ENCODE measurements at regions not wholly inside any gene's neighbourhood (a gene's known extent, or its start where the extent isn't known, plus 50 kb on each side); places are given as distances from the start of the nearest gene placed in this dataset.
"Not testable (repeated sequence)": the region's sequence is repeated elsewhere in the genome, so short reads cannot be mapped to it uniquely, and the experiment has no call there.

GRCh38 chr13:50481936-50482335 is 361.6 kb downstream of the DLEU7 start:
- no peak for ATAC-seq (replicated peaks)
- no peaks in the 10 kb centered on the region for H3K27me3 Mint-ChIP-seq

GRCh38 chr13:50483416-50483815 is 360.1 kb downstream of the DLEU7 start:
- no peaks in the 10 kb centered on the region for H3K4me1 Mint-ChIP-seq (ENCODE audit: low read depth in 2 of 2)
- no peak overlapping the region for H3K4me3 Mint-ChIP-seq
- no peak overlapping the region for H3K27ac Mint-ChIP-seq
- ATAC-seq (replicated peaks) (no peak), DNase-seq (no peak)
- no peaks in the 10 kb centered on the region for H3K9me3 Mint-ChIP-seq
- no peaks in the 10 kb centered on the region for H3K27me3 Mint-ChIP-seq
- H3K36me3 Mint-ChIP-seq (ENCODE audit: insufficient read depth) = no peaks in the 10 kb centered on the region

More at GRCh38 chr13:50481936-50482335, 361.6 kb downstream of the DLEU7 start:
- Mint-ChIP-seq H3K27ac (no peak overlapping the region), H3K4me1 (ENCODE audit: low read depth in 2 of 2) (no peaks in the 10 kb centered on the region), H3K36me3 (ENCODE audit: insufficient read depth) (no peaks in the 10 kb centered on the region), H3K9me3 (no peaks in the 10 kb centered on the region), H3K4me3 (no peak overlapping the region)
- DNase-seq = no peak

- H3K27me3 Mint-ChIP-seq = no peaks in the 10 kb centered on the region
- H3K4me3 Mint-ChIP-seq = no peak overlapping the region
- DNase-seq (no peak), ATAC-seq (replicated peaks) (no peak)
- H3K27ac Mint-ChIP-seq = no peak overlapping the region
- H3K9me3 Mint-ChIP-seq = no peaks in the 10 kb centered on the region
- H3K4me1 Mint-ChIP-seq (ENCODE audit: low read depth in 2 of 2) = no peaks in the 10 kb centered on the region
- no peaks in the 10 kb centered on the region for H3K36me3 Mint-ChIP-seq (ENCODE audit: insufficient read depth)
Measured at GRCh38 chr13:50484472-50485113, 358.9 kb downstream of the DLEU7 start.

- H3K27me3 Mint-ChIP-seq = no peaks in the 10 kb centered on the region
- H3K27ac Mint-ChIP-seq = peak overlapping the region in 1 of 2 donors; percentile 14
- DNase-seq = no peak
- no peaks in the 10 kb centered on the region for H3K4me1 Mint-ChIP-seq (ENCODE audit: low read depth in 2 of 2)
- H3K36me3 Mint-ChIP-seq (ENCODE audit: insufficient read depth) = no peaks in the 10 kb centered on the region
- ATAC-seq (replicated peaks) = no peak
- H3K4me3 Mint-ChIP-seq = no peak overlapping the region
- H3K9me3 Mint-ChIP-seq = no peaks in the 10 kb centered on the region
Measured at GRCh38 chr13:50485979-50486935, 357.2 kb downstream of the DLEU7 start.

GRCh38 chr13:50493683-50494082 is 349.8 kb downstream of the DLEU7 start:
- no peak overlapping the region for H3K27ac Mint-ChIP-seq
- no peaks in the 10 kb centered on the region for H3K27me3 Mint-ChIP-seq
- no peaks in the 10 kb centered on the region for H3K36me3 Mint-ChIP-seq (ENCODE audit: insufficient read depth)
- H3K4me3 Mint-ChIP-seq = no peak overlapping the region
- H3K9me3 Mint-ChIP-seq = no peaks in the 10 kb centered on the region
- no peaks in the 10 kb centered on the region for H3K4me1 Mint-ChIP-seq (ENCODE audit: low read depth in 2 of 2)
- ATAC-seq (replicated peaks) (peak; percentile 52), DNase-seq (no peak)

- ATAC-seq (replicated peaks) (no peak), DNase-seq (no peak)
- H3K27me3 Mint-ChIP-seq = no peaks in the 10 kb centered on the region
- no peak overlapping the region for H3K27ac Mint-ChIP-seq
- H3K4me3 Mint-ChIP-seq = no peak overlapping the region
- H3K9me3 Mint-ChIP-seq = no peaks in the 10 kb centered on the region
- no peaks in the 10 kb centered on the region for H3K36me3 Mint-ChIP-seq (ENCODE audit: insufficient read depth)
- H3K4me1 Mint-ChIP-seq (ENCODE audit: low read depth in 2 of 2) = no peaks in the 10 kb centered on the region
Measured at GRCh38 chr13:50494138-50494537, 349.4 kb downstream of the DLEU7 start.

- H3K27me3 Mint-ChIP-seq; H3K36me3 Mint-ChIP-seq (ENCODE audit: insufficient read depth); DNase-seq; ATAC-seq (replicated peaks); H3K27ac Mint-ChIP-seq; H3K4me1 Mint-ChIP-seq (ENCODE audit: low read depth in 2 of 2); H3K4me3 Mint-ChIP-seq; H3K9me3 Mint-ChIP-seq: not testable (repeated sequence)
Measured at GRCh38 chr13:50503212-50503611, 340.3 kb downstream of the DLEU7 start.

GRCh38 chr13:50509167-50509566 is 334.3 kb downstream of the DLEU7 start:
- H3K36me3 Mint-ChIP-seq (ENCODE audit: insufficient read depth) = no peaks in the 10 kb centered on the region
- ATAC-seq (replicated peaks) (no peak), DNase-seq (no peak)
- no peaks in the 10 kb centered on the region for H3K27me3 Mint-ChIP-seq
- no peak overlapping the region for H3K4me3 Mint-ChIP-seq
- no peaks in the 10 kb centered on the region for H3K9me3 Mint-ChIP-seq
- peaks cover 0 to 3% of the 10 kb centered on the region in 2 donors for H3K4me1 Mint-ChIP-seq (ENCODE audit: low read depth in 2 of 2)
- H3K27ac Mint-ChIP-seq = no peak overlapping the region

GRCh38 chr13:50509771-50510441 is 333.6 kb downstream of the DLEU7 start:
- Mint-ChIP-seq H3K9me3 (no peaks in the 10 kb centered on the region), H3K4me1 (ENCODE audit: low read depth in 2 of 2) (peaks cover 0 to 3% of the 10 kb centered on the region in 2 donors), H3K36me3 (ENCODE audit: insufficient read depth) (no peaks in the 10 kb centered on the region), H3K4me3 (no peak overlapping the region), H3K27me3 (no peaks in the 10 kb centered on the region), H3K27ac (no peak overlapping the region)
- DNase-seq (no peak), ATAC-seq (replicated peaks) (no peak)

- not testable (repeated sequence) for H3K27me3 Mint-ChIP-seq; H3K4me1 Mint-ChIP-seq (ENCODE audit: low read depth in 2 of 2); DNase-seq; ATAC-seq (replicated peaks); H3K9me3 Mint-ChIP-seq; H3K4me3 Mint-ChIP-seq; H3K27ac Mint-ChIP-seq; H3K36me3 Mint-ChIP-seq (ENCODE audit: insufficient read depth)
Measured at GRCh38 chr13:50510885-50511545, 332.5 kb downstream of the DLEU7 start.

GRCh38 chr13:50511877-50512341 is 331.6 kb downstream of the DLEU7 start:
- Mint-ChIP-seq H3K36me3 (ENCODE audit: insufficient read depth) (no peaks in the 10 kb centered on the region), H3K4me3 (no peak overlapping the region), H3K27ac (no peak overlapping the region), H3K27me3 (no peaks in the 10 kb centered on the region), H3K4me1 (ENCODE audit: low read depth in 2 of 2) (peaks cover 0 to 3% of the 10 kb centered on the region in 2 donors), H3K9me3 (no peaks in the 10 kb centered on the region)
- ATAC-seq (replicated peaks) (peak; percentile 82), DNase-seq (no peak)

- DNase-seq (peak; percentile 43 to 49 (median 43)), ATAC-seq (replicated peaks) (peak; percentile 85)
- peaks cover 0 to 3% of the 10 kb centered on the region in 2 donors for H3K4me1 Mint-ChIP-seq (ENCODE audit: low read depth in 2 of 2)
- H3K27me3 Mint-ChIP-seq = no peaks in the 10 kb centered on the region
- H3K4me3 Mint-ChIP-seq = no peak overlapping the region
- no peaks in the 10 kb centered on the region for H3K9me3 Mint-ChIP-seq
- H3K27ac Mint-ChIP-seq = no peak overlapping the region
- no peaks in the 10 kb centered on the region for H3K36me3 Mint-ChIP-seq (ENCODE audit: insufficient read depth)
Measured at GRCh38 chr13:50512474-50513299, 330.8 kb downstream of the DLEU7 start.
